ENCODE measurements at regions not wholly inside any gene's neighbourhood (a gene's known extent, or its start where the extent isn't known, plus 50 kb on each side); places are given as distances from the start of the nearest gene placed in this dataset.

- no peak for DNase-seq
Measured at GRCh38 chr20:58138395-58138794, 90.1 kb downstream of the ANKRD60 start.

DNA sequence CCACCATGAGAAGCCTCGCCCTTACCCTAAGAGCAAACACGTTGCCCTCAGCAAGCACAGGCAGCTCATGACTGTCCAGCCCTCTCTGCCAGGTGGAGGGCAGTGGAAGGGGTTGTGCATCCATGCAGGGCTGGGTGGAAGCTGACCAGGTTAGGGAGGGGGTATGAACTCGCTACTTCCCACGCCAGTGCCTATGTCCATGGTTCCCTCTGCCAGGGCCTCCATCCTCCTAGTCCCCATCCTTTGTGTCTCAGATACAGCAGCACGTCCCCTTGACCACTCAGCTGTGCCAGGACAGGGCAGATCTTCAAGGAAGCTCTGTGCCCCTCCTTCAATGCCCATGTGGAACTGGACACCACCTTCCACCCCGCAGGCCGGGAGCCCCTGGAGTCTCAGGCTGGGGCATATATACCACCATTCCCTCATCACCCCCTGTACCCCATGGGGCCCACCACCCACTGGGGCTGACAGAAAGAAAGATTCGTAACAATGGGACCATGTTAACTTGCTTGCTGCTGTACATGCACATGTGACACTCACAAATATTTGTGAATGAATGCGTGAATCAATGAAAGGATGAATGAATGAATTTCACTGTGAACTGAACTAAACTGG, 90.7 kb downstream of the ANKRD60 start:
- DNase-seq: no peak

DNA sequence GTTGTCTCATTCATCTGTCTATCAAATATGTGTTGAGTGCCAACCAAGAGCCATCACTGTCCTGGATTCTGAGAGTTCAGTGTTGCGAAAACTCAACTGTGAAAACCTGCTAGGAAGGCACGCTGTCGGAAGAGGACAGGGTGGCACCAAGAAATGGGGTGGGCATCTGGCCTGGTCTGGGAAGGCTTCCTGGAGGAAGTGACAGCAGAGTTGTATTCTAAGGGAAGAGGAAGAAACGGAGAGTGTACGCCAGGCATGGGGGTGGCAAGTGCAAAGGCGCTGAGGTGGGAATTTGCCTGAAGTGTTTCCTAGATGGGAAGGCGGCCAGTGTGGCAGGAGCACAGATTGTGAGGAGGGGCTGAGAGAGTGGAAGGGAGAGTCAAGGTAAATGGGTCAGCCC, 91.2 kb downstream of the ANKRD60 start:
- no peak for DNase-seq

DNA sequence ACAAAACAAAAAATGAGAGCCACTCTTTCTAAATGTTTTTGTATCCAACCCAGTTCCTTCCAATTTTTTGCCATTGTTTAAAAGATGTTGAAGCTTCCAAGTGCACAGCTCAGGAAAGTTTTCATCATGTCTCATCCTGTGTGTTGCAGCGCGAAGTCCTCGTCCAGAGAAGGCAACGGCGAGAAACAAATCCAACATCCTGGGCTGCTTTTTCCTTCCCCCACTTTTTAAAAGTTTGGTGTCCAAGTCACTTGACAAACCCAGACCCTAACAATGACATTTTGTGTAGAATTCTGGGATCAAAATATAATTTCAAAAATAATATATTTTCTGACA, 92.3 kb downstream of the ANKRD60 start:
- no peak for DNase-seq

DNA sequence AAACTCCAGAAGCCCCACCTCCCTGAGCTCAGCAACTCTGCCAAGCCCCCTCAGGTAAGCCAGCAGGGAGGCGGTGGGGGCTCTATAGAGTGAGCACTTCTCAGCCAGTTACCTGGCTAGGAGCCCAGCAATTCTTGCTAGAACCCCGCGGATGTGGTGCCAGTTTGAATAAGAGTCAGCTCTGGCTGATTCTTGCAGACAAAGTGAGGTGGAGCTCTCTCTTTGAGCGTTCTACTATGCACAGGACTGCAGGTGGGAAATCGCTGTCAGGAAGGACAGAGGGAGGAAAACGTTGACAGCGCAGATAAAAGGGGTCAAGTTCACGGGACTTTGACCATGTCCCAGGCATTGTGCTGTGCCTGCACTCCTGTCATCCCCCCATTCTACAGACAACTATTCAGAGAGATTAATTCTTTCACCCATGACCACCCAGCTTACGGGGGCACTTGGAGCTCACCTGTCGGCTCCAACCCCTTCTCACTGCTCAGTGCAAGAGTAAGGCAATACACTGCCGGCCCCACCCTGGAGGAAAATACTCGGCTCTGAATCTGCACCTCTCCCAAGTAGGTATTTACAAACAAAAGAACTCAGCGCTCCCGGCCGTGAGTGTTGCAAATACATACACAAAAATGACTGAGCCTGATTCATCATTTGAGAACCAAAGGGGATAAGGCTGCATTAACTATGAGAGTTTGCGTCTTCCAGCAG, 92.9 kb downstream of the ANKRD60 start:
- no peak for DNase-seq

DNA sequence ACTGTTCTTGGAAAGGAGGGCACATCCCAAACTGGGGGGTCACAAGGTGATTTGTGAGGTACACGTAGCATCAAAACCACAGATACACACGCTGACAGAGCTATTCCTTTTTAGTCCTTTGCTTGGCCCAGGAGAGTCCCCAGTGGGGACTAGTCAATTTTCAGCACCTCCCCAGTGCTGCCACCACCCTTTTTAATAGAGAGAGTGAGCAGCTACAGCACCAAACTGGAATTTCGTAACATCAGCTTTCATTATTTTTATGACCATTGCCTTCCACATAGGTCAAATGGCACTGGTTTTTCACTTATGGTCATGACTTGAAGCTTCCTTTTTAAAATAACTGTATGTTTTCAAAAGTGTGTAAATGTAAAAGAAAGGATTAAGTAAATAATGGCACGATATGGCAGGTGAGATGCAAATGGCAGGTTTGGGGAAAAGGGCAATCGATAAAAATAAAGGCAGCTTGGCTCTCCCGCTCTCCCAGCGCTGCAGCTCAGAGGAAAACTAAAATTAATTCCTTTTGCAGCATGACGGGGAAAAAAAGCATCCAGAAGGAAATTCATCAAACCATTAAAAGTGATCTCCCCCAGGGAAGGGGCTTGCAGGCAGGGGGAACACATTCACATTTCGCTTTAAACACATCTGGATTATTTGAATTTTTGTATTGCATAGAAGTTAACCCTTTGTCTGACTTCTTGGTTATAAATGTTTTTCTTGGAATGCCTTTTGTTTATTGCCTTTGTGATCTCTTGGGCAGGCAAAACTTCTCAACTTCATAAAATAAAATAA, 95.2 kb downstream of the ANKRD60 start:
- no peak for DNase-seq

- no peak for DNase-seq
Measured at GRCh38 chr20:58131551-58132142, 96.8 kb downstream of the ANKRD60 start.

DNA sequence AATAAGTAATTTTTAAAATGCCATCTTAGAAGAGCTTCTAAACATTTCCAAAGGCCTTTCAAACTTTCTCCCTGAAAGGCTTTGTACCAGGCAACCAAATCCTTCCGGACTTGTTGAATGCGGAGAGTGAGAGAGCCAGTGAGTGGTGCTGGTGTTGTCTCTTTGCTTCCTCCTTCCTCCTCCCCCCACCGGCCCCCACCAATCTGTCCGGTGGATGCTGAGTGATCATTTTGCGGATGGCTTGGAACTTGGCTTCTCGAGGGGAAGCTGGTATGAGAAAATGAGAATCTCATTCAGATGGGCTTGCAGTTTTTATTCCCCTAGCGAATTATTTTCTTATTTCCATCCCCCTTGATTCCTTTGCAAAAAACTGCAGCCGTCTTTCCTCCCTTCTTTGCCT, 97.3 kb downstream of the ANKRD60 start:
- no peak for DNase-seq

DNA sequence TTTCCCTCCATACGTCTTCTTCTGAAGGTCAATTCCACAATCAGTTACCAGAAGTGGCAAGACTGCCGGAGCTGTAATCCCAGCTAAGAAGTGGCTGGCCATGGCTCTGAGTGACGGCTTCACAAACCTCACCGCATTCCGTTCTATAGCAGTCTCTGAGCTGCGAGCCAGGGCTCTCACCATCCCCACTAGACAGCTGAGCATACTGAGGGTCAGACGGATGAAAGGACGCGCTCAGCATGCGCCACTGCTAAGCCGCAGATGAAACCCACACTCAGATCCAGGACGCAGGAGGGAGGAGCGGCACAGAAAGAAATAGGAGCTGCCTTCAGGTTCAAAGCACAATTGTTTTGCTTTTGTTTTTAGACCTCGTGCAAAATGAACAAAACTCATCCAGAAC, 97.9 kb downstream of the ANKRD60 start:
- no peak for DNase-seq

DNA sequence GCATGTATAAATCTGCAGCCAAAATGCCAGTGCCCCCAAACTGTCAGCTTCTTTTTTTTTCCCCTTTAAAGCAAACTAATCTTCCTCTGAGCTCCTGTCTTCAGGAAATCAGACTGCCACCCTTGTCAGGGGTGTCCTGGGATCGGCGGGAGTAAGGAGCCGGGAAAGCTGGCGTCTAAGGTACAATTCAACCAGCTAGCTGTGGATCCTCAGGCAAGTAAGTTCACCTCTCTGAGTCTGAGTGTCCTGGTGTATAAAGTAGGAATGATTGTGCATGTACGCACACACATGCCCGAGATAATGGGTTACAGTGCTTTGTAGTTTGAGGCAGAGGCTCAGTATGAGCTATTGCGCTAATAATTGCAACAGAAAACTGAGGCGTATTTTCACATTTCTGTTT, 98.3 kb downstream of the ANKRD60 start:
- DNase-seq: no peak

- DNase-seq: no peak
Measured at GRCh38 chr20:58129721-58130151, 98.7 kb downstream of the ANKRD60 start.

GRCh38 chr20:58128635-58129625, 99.5 kb downstream of the ANKRD60 start:
- no peak for DNase-seq

GRCh38 chr20:58127701-58128111, 100.7 kb downstream of the ANKRD60 start:
- no peak for DNase-seq

GRCh38 chr20:58125726-58126125, 102.7 kb downstream of the ANKRD60 start:
- DNase-seq: no peak

- no peak for DNase-seq
Measured at GRCh38 chr20:58117944-58118343, 110.5 kb downstream of the ANKRD60 start.

GRCh38 chr20:58116505-58116904, 111.9 kb downstream of the ANKRD60 start:
- DNase-seq: no peak

DNA sequence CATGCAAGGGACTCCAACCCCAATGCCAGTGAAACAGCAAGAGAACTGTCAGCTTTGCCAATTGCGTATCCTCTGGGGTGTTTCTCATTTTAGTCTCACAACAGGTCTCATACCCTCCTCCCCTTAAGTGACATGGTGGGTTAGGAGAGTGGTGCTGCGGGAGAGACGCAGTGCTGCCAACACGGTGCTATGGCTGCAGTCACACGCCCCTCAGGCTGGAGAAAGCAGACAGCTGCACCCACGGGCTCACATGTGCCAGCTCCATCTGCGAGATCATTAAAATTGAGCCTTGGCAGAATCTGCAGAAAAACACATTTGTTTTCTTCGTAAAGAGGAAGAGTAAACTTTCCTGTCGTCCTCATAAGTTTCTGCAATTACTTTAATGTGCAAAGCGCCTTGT, 114.7 kb downstream of the ANKRD60 start:
- DNase-seq: no peak

GRCh38 chr20:58112017-58112781, 116.3 kb downstream of the ANKRD60 start:
- no peak for DNase-seq

DNA sequence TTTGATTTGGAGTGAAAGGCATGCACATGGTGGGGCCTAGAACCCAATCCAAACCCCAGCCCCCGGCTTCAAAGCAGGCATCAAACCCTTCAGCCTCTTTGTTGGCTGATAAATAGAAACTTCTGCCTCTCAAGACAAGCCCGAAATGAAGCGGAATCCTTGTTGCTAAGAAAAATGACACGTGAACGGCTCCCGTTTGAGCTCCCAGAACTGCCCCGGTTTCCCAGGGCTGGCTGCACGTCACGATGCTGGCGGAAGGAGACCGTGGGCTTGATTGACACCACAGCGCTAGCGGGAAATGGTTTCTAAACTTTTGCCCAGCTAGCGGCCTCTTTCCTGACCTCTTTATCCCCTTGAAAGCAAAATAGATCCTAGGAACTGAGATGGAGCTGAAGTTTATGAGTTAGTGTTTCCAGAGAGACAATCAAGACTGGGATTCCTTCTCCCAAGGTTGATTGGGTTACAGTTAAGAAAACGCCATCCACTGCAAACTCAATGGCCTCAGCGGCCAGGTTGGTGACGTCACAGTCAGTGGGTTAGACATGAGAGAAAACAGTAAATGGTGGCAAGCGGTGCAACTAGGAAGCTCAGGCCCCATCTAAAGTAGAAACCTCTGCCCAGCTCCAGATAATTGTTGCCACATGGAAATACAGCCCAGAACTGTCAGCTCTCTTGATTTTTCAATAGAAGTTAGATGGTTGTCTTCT, 117.0 kb downstream of the ANKRD60 start:
- DNase-seq: no peak

DNA sequence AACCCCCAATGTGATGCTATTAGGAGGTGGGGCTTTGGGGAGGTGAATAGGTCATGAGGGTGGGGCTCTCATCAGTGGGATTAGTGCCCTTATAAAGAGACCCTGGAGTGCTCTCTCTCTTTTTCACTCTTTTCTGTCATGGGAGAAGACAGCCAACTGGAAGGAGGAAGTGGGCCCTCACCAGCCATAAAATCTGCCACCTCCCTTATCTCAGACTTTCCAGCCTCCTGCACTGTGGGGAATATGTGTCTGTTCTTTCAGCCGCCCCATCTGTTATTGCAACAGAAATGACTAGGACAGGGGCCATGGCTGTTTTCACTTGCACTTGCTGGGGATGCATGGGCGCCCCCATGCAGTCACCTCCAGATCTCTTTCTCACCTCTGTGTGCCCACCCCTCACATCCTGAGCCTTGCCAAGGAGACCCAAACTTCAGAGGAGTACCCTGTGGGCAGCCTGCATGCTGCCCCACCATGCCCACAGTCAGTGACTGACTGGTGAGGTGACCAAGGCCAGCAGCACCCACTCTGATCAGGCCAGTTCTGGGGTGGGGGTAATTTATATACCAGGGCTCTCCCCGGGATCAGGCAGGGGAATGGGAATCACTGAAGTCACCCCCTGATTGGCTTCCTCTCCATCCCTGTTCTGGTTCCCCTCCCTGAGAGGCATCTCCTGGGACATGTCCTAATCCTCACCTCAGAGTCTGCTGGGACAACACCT, 118.4 kb downstream of the ANKRD60 start:
- no peak for DNase-seq
